ENCODE measurements at regions not wholly inside any gene's neighbourhood (a gene's known extent, or its start where the extent isn't known, plus 50 kb on each side); places are given as distances from the start of the nearest gene placed in this dataset.

DNA sequence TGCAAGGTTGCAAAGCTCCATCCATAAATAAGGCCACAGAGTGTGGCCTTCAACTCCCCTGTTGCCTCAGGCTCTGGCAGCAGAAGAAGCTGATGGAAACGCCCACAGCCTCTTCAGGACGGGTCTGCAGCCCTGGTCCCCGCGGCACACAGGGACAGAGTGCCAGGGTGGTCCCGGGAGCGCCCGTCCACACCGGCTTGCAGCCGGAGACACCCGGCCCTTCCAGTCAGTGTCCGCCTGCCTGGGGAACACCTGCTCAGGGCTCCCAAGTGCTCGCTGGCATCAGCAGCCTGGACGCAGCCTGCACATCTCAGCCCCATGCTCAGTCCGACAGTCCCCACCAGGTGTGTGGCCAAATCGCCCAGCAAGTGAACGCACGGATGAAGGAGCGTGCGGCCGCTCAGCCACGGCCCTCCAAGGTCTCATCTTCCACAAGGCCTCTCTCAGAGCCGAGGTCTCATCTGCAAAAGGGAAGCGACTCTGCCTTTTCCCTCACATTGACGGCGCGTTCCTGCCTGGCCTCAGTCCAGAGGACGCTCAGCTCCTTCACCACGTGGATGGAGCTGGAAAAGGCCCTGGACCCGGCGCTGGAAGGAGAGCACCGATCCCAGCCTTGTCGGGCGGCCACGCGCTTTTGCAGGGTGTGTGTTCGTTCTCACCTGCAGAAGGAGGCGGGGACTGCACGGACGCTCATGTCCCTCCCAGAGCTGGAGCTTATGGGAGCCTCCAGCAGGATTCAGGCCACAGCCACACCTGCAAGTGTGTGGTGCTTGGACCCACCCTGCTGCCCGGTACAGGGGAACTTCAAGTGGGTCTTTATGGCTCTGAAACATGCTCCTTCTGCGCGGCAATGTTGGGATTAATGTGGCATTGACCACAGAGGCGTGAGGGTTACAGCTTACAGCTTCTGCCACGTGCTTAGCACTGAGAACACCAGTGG lies 180.4 kb downstream of the DLL1 start:
- no peak for DNase-seq

DNA sequence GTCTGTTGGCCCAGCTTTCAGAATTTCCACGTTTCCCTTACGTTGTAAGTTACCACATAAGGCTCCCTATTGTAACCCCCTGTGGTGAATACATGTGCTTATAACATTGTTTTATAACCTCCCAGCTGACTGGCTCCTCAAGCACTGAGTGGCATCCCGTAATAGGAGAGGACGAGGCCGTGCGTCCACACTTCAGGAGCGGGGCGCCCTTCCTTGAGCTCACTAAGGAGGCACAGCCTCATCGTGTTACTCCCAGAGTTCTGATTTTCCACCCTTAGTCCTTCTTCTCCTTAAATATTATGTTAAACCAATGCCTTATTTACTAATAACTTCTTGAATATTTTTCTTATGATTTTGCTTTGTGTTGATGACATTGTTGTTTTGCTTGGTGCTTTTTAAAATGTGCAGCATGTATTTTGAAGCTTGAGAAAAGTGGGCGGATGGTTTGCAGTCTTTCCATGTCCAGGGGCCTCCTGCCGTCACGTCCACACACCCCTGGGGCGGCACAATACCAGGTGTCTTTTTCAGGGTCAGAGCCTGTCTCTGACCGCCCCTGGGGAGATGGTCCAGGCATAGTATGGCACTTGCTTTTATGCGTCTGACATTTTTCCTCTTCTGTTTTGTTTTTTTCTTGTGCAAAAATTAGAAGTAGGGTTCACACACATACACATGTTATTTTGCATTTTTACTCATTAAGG lies 181.8 kb downstream of the DLL1 start:
- DNase-seq = no peak

DNA sequence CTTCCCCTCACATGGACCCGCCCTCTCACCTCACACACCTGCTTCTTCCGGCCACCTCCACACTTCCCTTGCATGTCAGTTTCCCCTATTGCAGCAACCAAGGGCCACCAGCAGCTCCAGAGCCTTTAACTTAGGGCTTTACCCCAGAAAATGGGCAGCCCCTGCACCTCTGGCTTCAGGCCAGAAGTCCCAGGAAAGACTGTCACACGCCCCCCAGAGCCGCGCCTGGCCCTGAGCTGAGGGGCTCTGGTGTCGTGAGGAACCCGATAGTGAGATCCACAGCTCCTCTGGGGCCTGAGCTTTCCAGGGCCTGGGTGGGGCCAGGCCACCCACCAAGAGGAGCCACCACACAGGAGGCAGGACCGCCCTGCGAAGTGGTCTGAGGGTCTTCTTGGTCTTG lies 182.4 kb downstream of the DLL1 start:
- no peak for DNase-seq

DNA sequence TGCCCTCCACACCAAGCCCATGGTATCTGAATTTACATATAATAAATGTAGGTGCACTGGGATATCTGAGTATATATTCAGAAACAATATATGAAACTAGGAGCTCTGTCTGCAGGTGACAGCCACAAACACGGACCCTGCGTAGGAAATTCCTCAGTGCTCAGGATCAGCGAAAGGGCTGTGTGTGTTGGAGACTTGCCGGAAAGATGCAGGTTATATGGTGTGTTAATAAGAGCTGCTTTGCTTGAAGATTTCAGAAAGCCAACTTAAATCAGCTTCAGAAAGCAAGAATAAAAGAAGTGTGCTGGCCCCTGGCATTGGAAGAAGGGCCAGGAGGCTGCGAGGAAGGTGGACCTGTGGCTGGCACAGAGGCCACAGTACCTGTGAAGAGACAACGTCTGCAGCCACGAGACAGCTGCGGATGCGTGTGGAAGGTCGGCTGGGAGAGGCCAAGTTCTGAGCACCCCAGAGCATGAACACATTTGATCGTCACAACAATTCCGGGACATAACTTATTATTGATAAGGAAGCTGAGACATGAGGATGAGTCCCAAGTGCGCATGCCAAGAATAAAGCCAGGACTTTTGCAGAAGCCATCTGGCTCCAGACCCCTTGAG lies 183.2 kb downstream of the DLL1 start:
- DNase-seq = no peak

DNA sequence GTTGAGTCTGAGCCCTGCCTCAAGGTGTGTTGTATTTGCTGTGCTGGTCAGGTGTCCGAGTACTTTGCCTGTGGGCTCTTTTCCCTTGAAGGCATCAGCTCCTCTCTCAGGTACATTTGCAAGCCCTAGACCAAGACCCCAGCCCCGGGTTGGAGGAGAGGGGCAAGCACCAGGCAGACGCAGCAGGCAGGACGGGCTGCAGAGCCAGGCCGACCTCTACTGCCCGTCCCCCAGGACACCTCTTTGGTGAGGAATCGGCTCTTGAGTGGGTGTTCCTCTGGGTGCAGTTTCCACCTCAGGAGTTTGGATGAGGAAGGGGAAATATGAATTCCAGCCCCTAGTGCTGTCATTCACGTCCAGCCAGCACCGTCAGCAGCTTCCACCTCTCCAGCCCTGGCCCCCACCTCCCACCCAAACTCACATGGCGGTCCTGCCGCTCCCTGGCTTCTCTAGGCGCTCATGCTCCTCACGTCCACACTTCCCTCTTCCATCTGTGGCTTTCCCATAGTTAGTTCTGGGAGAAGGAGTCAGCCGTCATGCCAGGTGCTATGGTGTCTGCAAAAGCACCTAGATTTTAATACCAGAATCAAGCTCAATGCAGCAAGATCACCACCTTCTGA lies 183.9 kb downstream of the DLL1 start:
- no peak for DNase-seq

DNA sequence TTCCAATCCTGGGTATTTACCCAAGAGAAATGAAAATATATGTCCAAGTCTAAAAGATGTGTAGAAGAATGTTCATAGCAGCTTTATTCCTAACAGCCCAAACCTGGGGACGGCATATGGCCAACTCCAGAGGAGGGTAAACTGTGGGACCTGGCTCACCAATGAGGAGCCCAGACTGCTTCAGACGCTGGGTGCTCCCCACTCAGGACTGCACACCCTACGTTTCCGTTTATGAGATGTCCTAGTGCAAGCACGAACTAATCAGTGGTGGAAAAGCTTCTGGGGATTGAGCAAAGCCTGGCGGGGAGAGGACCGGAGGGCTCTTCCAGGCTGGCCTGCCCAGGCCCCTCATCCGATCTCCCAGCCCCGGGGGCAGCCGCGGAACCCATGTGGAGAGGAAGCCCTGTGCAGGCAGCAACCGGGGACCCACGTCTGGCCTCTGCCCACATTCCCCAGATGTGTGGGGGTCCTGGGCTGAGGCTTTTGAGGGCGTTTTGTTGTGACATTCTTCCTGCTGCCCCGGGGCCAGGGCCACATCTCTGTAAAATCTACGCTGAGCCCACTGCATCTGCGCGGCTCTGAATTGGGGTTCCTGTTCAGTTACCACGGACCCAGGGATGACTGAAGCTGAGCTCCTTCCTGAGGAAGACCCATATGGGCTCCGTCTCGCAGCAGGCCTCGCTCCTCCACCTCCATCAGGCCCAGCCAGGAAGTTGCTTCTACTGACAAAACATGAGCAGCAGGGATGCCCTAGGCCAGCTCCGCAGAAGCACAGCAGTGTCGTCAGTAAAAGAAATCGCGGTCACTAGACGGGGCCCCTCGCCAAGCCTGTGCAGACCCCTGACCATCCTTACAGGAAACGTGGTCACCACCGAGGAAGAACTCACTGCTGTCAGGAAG lies 188.0 kb downstream of the DLL1 start:
- DNase-seq = no peak

DNA sequence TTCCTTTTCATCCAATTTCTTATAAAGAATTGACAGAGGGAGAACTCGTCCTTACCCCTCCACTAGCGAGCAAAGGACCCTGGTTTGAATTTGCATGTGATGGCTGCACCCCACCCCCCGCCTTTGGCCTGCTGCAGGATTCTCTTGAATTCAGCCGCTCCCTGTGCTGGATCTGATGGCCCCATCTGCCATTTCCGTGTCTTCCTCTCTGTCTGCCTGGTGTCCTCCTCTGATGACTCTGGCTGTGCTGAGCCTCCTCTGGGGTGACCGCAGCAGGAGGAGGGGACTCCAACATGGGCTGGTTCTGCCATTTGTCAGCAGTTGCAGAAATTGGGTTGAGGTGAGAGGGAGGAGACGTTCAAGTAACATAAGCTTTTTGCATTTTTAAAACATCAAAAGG lies 188.8 kb downstream of the DLL1 start:
- DNase-seq = no peak

DNA sequence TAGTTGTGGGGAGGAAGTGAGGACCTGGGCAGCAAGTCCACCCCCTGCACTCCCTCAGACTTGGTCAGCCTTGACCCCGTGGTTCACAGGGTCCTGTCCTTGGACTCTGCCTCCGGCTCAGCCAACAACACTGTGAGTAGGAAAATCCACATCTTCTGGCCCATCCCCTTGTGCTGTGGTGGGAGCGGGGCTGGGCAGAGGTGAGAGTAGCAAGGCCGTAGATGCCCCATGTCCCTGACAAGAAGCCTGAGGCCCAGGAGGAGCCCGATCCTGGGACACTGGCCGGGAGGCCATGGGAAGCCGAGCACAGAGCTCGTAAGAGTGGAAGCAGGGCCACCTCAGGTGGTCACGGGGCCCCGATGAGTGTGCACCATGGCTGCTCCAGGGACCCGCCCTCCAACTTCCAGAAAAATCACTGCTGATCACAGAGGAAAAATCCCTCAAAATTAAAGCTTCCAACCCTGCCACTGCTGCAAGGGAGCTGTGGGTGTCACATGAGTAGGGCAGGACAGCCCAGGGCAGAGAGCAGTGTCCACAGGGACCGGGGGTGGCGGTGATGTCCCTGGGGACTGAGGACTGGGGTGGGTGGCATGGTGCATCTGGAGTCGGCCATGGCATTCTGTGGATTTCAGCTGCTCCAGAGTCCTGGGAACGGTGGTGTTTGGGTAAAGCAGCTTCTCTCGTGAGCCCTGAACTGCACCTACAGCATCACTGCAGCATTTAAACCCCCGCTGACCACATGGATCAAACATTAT lies 189.4 kb downstream of the DLL1 start:
- no peak for DNase-seq

DNA sequence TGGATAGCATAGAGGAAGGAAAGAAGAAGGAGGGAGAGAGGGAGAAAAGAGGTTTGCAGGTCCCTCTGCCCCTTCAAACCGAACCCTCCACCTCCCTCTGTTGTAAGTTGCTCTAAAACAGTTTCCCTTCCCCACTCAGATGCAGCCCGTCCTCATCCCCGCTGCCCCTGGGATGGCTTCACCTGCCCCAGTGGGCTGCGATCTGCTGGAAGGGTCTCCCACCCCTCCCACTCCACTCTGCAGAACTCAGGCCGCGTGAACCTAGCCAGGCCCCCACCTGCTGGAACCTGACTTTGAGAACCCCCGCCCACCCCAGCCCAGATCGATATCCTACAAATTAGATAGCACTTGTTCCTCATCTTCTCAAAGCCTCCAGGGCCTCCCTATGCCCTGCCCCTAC lies 190.8 kb downstream of the DLL1 start:
- DNase-seq = no peak

DNA sequence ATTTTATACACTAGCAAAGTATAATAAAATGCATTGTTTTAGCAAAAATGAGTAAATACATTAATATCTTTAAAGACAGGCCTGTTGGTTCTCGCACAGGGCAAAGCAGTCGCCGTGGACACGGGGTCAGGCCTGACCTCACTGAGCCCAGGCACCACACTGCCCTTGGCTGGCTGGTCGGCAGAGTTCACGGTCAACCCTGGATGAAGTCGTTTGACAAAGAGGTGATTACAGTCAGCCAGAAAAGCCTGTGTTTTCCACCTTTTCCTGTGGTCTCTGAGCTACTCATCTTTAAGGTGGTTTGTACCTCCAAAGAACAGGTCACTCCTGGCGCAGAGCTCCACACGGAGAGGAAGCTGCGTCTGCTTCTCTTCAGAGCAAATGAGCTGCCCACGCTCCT lies 191.5 kb downstream of the DLL1 start:
- DNase-seq = no peak

DNA sequence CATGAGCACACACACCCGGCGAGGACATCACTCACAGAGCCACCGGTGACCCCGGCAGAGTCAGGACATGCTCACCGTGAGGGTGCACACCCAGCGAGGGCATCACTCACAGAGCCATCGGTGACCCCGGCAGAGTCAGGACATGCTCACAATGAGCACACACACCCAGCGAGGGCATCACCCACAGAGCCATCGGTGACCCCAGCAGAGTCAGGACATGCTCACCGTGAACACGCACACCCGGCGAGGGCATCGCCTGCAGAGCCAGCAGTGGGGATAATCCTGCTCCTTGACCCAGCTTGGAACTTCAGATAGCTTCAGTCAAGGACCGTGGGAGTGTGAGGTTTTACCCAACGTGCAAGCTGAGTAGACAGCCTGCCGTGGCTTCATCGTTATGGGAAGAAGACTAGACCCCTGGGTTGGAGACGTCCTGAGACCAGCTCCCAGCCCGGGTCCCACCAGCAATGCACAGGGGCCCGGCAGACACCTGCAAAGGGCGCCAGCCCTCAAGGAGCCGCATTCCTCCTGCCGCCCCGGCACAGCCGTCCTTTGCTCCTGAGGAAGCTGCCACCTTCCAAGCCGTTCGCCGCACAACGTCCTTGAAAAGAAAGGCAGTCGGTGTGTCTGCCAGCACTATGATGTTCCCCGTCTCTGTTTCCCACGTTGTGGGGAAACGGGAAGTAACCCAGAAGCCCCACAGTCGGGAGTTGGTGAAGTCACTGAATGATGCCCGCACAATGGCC lies 192.3 kb downstream of the DLL1 start:
- no peak for DNase-seq

DNA sequence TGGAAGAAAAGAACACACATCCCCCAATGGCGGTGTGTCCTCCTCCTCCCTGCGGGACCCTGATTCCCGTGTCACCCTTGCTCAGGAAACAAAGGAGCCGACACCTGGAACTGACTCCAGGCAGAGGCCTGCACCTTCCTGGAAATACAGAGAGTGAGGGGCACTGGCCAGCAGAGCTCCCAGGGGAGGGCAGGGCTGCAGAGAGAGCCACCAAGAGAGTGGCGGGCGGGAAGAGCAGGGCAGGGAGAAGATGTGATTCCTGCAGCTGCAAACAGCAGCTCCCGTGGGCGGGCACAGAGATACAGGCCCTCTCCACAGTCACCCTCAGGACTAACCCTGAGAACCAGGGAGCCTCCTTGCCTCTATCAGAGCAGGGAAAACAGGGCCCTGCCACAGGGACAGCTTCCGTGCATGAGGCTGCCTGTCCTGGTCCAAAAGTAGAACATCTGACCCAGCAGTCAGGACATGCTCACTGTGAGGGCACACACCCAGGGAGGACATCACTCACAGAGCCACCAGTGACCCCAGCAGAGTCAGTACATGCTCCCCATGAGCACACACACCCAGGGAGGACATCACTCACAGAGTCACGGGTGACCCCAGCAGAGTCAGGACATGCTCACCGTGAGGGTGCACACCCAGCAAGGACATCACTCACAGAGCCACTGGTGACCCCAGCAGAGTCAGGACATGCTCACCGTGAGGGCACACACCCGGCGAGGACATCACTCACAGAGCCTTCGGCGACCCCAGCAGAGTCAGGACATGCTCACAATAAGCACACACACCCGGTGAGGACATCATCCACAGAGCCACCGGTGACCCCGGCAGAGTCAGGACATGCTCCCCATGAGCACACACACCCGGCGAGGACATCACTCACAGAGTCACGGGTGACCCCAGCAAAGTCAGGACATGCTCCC lies 193.1 kb downstream of the DLL1 start:
- no peak for DNase-seq

DNA sequence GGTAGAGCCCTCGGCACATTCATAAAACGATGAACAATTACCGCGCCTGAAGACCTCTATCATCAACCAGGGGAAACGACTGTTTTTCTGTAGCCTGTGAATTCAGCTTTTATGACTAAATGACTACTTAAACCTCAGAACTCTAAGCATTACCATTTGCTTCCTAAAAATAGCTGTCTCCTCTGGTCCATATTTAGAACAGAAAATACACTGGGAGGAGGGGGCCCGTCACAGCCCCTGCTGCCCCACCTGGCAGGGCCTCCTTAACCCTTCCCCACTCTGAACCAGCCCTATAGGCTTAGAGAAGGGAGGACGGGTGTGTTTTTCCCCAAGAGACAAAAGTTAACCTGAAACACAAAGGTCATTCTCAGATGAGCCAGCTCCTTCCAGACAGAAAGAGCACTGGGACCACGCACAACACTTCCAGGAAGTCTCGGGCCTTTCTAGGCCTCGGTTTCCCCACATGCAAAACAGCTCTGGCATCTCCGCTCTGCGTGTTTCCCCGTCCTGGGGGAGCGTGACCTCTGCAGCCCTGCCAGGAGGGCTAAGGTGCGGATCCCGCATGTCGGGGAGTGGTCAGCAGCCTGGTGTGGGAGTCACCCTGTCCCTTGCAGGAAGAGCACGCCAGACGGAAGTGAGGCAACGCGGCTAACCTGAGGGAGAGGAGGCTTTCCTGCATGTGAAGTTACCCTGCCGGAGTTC lies 193.9 kb downstream of the DLL1 start:
- no peak for DNase-seq

DNA sequence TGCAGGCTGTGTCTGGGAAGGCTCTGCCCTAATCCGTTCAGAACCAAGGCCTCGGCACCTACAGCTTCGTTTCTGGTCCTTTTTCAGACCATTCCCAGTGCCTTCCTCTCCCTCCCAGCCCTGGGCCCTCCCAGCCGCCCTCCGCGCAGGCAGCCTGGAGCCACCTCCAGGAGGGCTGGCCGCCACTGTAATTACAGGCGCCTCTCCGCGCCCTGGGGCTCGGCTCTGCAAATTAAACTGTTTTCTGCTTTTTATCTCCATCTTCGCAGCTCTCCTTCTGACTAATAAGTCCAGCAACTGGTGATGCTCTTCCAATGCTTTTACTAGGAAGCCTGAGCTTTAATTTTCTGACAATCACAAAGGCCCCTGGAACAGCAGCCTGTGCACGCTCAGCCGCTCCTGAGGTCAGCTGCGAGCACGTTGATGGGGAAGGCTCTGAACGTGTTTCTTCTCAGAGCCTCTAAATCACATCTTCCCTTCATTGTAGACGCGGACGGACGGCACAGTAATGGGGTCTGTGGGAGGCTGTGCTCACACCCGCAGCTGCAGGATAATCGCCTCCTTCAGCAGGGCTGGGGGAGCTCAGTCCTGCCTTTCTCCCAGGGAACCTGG lies 194.6 kb downstream of the DLL1 start:
- no peak for DNase-seq

DNA sequence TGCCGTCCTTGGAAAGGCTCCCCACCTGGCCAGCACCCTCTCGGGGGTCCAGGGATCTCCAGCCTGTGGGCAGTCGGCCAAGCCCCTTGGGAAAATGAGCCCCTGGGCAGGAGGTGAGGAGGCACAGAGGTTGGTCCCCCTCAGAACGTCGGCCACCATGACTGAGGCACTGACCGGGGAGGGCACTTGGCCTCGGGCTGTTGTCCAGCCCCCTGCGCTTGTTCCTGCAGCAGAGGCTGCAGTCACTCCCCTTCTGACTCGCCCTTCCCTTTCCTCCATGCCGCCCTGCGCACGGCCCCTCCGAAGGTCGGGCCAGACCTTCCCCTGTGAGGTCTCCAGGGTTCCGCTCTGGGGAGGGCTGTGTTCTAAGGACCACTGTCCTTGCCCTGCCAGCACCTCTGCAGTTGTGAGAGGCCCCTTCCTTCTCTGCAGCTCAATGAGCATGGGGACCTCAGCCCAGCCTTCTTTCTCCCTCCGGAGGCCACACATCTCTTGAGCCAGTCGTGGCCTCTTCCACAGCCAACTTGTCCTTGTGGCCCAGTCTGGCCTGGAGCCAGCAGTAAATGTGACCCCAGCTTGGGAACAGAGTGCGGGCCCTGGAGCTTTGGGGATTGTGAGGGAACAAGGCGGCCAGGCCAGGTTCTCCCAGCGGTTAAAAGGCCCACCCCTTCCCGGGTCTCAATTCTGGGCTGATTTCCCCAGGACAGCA lies 195.5 kb downstream of the DLL1 start:
- no peak for DNase-seq

DNA sequence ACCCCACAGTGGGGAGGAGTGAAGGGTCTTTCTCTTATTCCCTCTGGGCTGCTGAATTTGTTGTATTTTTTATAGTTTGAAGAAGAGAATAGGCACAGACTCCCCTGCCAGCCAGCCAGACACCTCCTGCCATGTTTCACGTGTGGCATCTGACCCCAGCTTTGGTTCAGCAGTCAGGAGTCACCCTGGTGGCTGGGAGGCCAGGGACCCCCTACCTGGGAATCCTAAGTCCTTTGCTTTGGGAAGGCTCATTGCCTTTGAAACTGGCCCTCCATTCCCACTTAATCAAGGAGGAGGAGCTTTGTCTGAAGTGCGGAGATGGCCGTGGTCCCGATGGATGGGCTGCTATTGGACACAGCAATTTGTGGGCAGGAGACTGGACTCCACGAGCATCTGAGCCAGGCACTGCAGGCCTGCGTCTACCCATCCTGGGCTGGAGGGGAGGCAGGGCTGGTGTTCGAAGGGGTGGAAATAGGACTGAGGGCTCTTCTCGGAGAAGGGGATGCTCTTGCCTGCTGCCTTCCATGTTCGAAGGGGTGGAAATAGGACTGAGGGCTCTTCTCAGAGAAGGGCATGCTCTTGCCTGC lies 196.1 kb downstream of the DLL1 start:
- no peak for DNase-seq

Data from activated T-cell treated with anti-CD3 and anti-CD28 coated beads for 4 hours (primary cell).